COLO829 (cell line): ENCODE measurements at regions not wholly inside any gene's neighbourhood (a gene's known extent, or its start where the extent isn't known, plus 50 kb on each side); places are given as distances from the start of the nearest gene placed in this dataset.

Experiments used
- DNase-seq: peaks from one replicate; pipeline ENCODE4 v3.0.0; 2012; ENCODE audit warnings: low spot score

GRCh38 chr20:6492271-6493055 is 275.0 kb upstream of the BMP2 start:
- peak; percentile 96 for DNase-seq

- DNase-seq: no peak
These were observed 276.6 kb upstream of the BMP2 start for GRCh38 chr20:6490849-6491248.

- DNase-seq: no peak
These were observed 277.9 kb upstream of the BMP2 start for GRCh38 chr20:6489361-6490171.

- DNase-seq: no peak
These were observed 282.1 kb upstream of the BMP2 start for GRCh38 chr20:6485351-6485750.

GRCh38 chr20:6483727-6484126 is 283.8 kb upstream of the BMP2 start:
- no peak for DNase-seq

GRCh38 chr20:6482486-6482885 is 285.0 kb upstream of the BMP2 start:
- no peak for DNase-seq

- DNase-seq: no peak
These were observed 286.9 kb upstream of the BMP2 start for GRCh38 chr20:6480328-6481200.

- no peak for DNase-seq
These were observed 294.3 kb upstream of the BMP2 start for GRCh38 chr20:6473197-6473596.

GRCh38 chr20:6471871-6472270 is 295.6 kb upstream of the BMP2 start:
- DNase-seq: no peak

GRCh38 chr20:6471110-6471647 is 296.3 kb upstream of the BMP2 start:
- no peak for DNase-seq

- no peak for DNase-seq
These were observed 297.8 kb upstream of the BMP2 start for GRCh38 chr20:6469695-6470094.

GRCh38 chr20:6468423-6469116 is 298.9 kb upstream of the BMP2 start:
- no peak for DNase-seq

GRCh38 chr20:6467562-6467961 is 299.9 kb upstream of the BMP2 start:
- DNase-seq: no peak

GRCh38 chr20:6466075-6466810 is 301.2 kb upstream of the BMP2 start:
- no peak for DNase-seq

- no peak for DNase-seq
These were observed 316.6 kb upstream of the BMP2 start for GRCh38 chr20:6450841-6451240.

GRCh38 chr20:6440443-6440799 is 317.6 kb upstream of the FERMT1 start:
- DNase-seq: no peak

GRCh38 chr20:6439737-6440442 is 317.1 kb upstream of the FERMT1 start:
- DNase-seq: no peak

GRCh38 chr20:6434131-6434530 is 311.3 kb upstream of the FERMT1 start:
- DNase-seq: no peak

GRCh38 chr20:6430381-6430780 is 307.6 kb upstream of the FERMT1 start:
- no peak for DNase-seq

GRCh38 chr20:6426287-6426891 is 303.6 kb upstream of the FERMT1 start:
- no peak for DNase-seq
